ENCODE measurements at regions not wholly inside any gene's neighbourhood (a gene's known extent, or its start where the extent isn't known, plus 50 kb on each side); places are given as distances from the start of the nearest gene placed in this dataset.
A peak's percentile ranks its signal among the peaks of the same experiment; 100 is the strongest.
"Not testable (repeated sequence)": the region's sequence is repeated elsewhere in the genome, so short reads cannot be mapped to it uniquely, and the experiment has no call there.

DNA sequence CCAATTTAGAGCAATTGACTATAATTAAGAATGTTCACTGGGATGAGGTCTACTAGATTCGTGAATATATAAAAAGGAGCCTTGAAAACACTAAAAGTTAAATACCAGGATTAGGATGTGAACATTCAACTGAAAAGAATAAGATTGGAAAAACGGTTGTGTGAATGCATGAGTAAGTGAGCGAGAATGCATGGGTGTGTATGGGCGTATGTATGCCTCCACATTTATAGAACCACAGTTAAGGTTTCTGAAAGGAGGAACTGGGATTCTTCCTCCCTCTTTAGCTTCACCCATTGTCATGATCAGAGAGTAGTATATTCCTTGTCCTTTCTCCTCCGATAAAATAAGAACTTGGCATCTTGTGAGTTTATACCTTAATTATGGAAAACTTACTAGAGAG, 151.1 kb upstream of the UBE2E3 start:
- DNase-seq: peak; percentile 7

DNA sequence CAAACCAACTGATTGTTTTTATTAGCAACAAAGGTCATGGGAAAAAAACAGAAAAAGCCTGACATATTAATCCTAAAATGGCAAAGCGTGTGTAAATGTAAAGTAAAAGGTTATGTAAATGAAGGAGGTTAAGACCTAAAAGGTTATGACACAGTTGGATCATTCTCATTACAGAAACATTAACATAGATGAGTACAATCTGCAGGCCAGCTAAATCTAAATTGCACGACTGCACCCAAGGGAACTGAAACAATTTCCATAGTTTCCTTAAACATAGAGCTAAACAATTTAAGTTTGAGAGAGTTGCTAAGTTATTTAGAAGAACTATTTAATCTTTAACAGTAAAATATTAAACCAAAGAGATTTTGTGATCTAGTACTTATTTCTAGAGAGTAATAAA, 151.6 kb upstream of the UBE2E3 start:
- no peak for DNase-seq

DNA sequence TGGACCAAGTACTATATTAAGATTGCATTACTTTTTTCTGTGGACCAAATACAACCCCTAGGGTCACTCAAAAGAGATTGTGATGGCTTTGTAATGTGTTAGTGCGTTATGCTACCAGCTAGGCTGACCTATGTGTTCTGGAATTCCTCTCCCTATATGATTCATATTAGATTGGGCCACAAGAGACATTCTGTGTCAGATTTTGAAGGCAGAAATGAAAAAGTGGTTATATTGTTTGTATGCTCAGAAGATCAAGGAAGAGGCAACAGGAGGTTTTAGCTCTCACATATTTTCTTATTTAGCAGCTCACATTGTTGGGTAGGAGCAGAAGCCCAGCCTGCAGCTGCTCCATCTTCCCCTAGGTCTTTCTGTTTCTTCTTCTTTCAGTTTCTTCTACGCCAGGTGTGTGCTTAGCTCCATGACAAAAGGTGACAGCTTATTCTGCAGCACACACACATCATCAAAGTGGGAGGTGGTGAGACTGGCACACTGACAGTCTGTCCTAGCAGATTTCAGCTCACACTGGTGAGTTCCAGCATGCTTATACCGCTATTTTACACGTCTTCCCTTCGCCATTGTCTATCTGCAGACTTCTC, 156.8 kb upstream of the UBE2E3 start:
- peak; percentile 76 for DNase-seq

DNA sequence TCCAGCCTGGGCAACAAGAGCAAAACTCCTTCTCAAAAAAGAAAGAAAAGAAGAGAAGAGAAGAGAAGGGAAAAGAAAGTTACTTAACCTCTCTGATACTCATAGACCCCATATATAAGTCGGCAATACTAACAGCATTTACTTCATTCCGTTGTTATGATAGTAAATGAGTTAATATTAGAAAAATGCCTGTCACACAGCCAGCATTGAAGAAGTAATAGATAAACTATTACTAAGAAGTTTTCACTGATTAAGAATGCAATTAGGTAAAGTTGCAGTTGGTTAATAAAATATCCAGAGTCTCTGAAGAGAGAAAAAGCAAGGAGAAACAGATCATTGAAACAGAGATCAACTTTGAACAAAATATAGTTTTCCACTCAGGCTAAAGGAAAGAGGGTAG, 161.3 kb upstream of the UBE2E3 start:
- DNase-seq: no peak

DNA sequence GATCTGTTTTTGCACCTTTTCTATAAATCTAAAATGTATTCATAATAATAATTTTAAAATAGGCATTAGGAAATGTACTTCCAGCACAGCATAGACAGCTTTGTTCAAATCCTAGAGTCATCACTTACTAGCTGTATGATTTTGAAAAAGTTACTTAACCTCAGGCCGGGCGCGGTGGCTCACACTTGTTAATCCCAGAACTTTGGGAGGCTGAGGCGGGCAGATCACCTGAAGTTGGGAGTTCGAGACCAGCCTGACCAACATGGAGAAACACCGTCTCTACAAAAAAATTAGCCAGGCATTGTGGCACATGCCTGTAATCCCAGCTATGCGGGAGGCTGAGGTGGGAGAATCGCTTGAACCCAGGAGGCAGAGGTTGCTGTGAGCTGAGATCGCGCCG, 161.7 kb upstream of the UBE2E3 start:
- DNase-seq: not testable (repeated sequence)

DNA sequence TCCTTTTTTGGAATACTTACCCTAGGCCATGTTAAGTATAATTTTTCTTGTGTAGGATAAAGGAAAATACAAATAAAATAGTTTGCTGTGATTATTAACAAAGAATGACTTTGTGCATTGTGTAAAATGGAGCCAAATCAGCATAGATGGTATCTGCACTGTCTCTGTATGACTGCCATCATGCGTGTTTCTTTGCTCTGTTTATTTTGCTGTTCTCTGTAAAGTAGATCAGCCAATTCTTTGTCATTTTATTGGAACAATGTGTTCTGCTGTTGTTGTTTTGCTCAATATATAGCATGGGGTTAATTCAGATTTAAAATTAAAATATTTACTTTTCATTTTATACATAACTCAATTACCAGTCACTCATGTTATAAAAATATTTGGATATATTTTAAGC, 181.3 kb upstream of the UBE2E3 start:
- no peak for DNase-seq

- peak; percentile 24 for DNase-seq
Observed at GRCh38 chr2:180790891-180791290, 189.5 kb upstream of the UBE2E3 start.

GRCh38 chr2:180787330-180787729, 193.1 kb upstream of the UBE2E3 start:
- DNase-seq: peak; percentile 6

DNA sequence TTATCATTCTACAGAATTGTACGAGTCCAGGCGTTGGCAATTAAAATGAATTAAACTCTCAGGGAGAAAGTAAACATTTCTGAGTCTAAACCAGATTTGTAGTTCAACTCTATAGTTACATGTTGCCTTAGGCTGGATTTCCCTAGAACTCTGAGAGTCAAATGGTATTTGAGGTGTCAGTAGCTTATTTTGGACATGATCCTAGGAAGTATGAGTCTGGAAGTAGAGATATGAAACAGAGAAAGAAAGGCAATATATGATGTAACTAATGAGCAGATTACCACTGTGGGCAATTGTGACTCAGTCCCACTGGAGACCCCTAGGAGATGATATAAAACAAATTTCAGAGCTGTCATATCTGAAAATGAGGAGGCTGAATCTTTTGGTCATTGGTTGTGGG, 199.1 kb upstream of the UBE2E3 start:
- peak; percentile 18 for DNase-seq

DNA sequence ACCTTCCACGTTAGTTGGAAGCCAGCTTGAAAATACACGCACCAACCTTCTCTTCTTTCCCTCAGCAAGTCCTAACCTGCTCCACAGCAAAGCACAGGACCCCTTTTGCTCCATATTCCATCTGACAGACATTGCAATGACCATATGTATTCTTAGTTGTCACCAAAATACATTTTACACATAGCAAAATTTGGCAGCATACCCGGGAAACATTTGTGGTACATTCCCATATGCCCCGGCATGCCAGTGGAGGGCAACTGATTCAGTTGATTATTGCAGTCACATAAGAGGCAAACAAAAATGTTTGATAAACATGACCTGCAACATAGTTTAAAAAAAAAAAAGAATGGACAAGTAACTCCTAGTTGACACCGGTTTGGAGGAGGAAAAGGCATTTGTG, 202.1 kb upstream of the UBE2E3 start:
- DNase-seq: no peak

- peak; percentile 27 for DNase-seq
Observed at GRCh38 chr2:180776921-180777320, 203.5 kb upstream of the UBE2E3 start.

GRCh38 chr2:180775711-180776110, 204.7 kb upstream of the UBE2E3 start:
- no peak for DNase-seq

- not testable (repeated sequence) for DNase-seq
Observed at GRCh38 chr2:180765316-180765715, 215.1 kb upstream of the UBE2E3 start.

GRCh38 chr2:180763263-180763989, 217.0 kb upstream of the UBE2E3 start:
- DNase-seq: no peak

DNA sequence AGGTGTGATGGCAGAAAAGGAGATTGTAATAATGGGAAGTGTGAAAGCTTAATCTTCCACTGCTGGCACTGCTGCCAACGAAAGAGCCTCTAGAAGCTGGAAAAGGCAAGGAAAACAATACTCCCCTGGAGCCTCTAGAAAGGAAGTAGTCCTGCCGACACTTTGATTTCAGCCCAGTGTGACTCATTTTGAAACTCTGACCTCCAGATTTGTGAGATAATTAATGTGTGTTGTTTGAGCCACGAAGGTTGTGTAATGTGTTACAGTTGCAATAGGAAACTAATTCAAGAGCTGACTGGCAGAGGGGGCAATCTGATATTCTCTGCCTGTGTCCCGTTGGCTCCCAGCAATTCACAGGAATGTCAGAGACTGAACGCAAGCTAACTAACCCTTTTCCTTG, 219.2 kb upstream of the UBE2E3 start:
- DNase-seq: peak; percentile 58

GRCh38 chr2:180759631-180760030, 220.8 kb upstream of the UBE2E3 start:
- no peak for DNase-seq

DNA sequence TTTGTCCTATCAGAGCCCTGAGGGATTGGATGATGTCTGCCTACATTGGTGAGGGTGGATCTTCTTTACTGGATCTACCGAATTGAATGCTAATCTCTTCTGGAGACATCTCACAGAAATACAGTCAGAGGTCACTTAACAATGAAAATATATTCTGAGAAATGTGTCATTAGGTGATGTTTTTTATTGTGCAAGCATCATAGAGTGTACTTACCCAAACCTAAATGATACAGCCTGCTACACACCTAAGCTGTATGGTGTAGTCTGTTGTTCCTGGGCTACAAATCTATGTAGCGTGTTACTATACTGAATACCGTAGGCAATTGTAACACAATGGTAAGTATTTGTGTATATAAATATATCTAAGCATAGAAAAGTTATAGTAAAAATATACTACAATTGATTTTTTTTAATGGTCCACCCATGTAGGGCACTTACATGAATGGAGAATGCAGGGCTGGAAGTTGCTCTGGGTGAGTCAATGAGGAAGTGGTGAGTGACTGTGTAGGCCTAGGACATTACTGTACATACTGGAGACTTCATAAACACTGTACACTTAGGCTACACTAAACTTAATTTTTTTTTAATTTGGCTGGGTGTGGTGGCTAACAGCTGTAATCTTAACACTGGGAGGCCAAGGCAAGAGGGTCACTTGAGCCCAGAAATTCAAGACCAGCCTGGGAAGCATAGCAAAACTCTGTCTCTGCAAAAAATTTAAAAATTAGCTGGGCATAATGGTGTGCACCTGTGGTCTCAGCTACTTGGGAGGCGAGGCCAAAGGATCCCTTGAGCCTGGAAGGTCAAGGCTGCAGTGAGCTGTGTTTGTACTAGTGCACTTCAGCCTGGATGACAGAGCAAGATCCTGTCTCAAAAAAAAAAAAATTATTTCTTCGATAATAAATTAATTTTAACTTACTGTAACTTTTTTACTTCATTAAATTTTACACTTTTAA, 226.3 kb upstream of the UBE2E3 start:
- peak; percentile 65 for DNase-seq

DNA sequence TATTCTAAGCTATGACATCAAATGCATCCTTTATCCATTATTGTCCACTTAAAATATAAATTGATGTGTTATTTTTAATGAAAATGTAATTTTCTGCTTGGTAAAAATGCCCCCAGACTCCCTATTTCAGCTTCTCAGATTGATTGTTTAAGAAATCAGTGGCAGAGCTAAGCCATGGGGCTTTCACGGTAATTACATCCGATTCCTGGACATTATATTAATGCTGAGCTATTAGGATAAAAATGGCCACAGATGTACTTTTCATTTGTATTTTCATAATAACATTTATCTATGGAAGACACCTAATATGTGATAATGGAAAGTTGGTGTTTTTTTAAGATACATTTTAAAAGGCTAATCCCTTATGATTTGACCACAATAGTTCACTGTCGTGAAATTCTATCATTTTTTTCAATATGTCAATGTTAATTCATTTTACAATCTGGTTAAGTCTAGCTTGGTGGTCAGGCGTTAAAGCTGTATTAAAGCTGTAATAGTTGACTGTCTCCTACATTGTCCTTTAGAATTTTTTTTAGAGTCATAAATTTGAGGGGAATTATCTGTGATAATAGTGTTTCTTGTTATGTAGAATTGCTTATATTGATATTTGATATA, 229.0 kb upstream of the UBE2E3 start:
- DNase-seq: no peak

- no peak for DNase-seq
Observed at GRCh38 chr2:180747728-180748127, 232.7 kb upstream of the UBE2E3 start.

DNA sequence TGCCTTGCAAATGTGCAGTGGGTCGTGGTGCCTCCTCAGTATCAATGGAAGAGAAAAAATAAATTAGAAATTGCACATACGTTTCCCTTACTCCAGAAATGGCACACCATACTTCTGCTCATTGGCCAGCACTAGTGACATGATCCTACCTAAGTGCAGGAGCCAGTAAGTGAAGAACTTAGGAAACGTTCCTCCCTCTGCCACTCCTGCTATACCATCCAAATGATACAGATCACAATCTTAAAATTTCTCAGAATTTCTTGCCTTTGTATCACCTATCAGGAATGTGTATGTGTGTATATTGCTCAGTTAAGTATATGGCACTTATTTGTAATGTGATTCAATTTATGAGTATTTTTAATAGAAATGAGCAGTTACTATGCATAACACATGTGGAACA, 237.0 kb upstream of the UBE2E3 start:
- DNase-seq: no peak

DNA sequence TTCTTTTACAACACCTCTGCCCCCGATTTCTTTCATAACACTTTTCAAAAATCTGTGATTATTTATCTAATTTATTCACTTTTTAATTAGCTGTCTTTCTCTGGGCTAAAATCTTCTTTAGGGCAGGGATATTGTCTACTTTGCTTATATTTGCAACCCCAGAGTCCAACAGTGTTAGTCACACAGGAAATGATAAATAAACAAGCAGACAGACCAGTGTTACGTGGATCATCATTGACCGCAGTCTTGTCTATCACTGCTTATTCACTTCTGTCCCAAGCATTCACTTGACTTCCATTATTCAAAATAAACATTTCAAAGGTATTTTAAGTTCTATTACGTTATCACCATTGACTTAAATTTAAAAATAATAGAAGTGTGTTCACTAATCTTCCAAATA, 237.6 kb upstream of the UBE2E3 start:
- DNase-seq: peak; percentile 70

- no peak for DNase-seq
Observed at GRCh38 chr2:180739070-180739469, 241.3 kb upstream of the UBE2E3 start.

DNA sequence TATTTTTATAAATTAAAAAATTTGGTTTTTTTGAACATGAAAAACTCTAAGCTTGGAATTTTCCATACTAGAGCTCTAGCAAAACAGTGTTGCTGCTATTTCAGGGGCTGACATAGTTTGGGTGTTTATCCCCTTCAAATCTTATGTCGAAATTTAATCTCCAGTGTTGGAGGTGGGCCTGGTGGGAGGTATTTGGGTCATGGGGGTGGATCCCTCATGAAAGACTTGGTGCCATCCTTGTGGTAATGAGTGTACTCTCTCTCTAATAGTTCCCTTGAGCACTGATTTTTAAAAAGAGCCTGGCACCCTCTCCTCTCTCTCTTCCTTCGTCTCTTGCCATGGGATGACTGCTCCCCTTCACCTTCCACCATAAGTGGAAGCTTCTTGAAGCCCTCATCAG, 244.6 kb upstream of the UBE2E3 start:
- no peak for DNase-seq

Data from fibroblast of skin of back (primary cell).